H1 (cell line): ENCODE measurements at regions not wholly inside any gene's neighbourhood (a gene's known extent, or its start where the extent isn't known, plus 50 kb on each side); places are given as distances from the start of the nearest gene placed in this dataset.

Experiments used
- CTCF ChIA-PET: fragments of 300-600 bp; sonication (Branson Sonifier 250); formaldehyde crosslinking; loops from one replicate; lab custom pipeline; 2021; ENCODE audit not compliant: partially characterized antibody; lab: Charles Lee
- POLR2A ChIA-PET: fragments of 300-600 bp; sonication (Branson Sonifier 250); formaldehyde crosslinking; loops from one replicate; lab custom pipeline; 2021; ENCODE audit warnings: inconsistent platforms; ENCODE audit not compliant: partially characterized antibody; lab: Charles Lee
- DNase-seq, 2 experiments: peaks; one replicate each; pipeline versions ENCODE4 v3.0.0 to v3.0.0-alpha.2; 2010 to 2022; ENCODE audit warnings: low spot score in 2 of 2, low read depth in 1 of 2, mixed read lengths in 1 of 2
- FAIRE-seq: peaks from 2 replicates; lab custom pipeline; 2011; peaks lifted over from hg19 to GRCh38; lab: Jason Lieb, UNC
- H2AFZ ChIP-seq: 2 replicates; pipeline ENCODE4 v1.8.1; 2012; ENCODE audit warnings: low read length, inconsistent platforms
- H2AK5ac ChIP-seq: 2 replicates; pipeline ENCODE4 v1.6.1; 2013; ENCODE audit warnings: low read depth, low read length
- H2BK120ac ChIP-seq: replicated peaks from 2 replicates; pipeline ENCODE3; 2013; ENCODE audit warnings: low read depth, low read length, inconsistent platforms
- H2BK12ac ChIP-seq: 2 replicates; pipeline ENCODE4 v1.6.1; 2013; ENCODE audit warnings: low read depth, low read length
- H2BK15ac ChIP-seq: 2 replicates; pipeline ENCODE4 v1.6.1; 2013; ENCODE audit warnings: low read length
- H2BK20ac ChIP-seq: 2 replicates; pipeline ENCODE4 v1.6.1; 2013; ENCODE audit warnings: low read length
- H2BK5ac ChIP-seq: 2 replicates; pipeline ENCODE4 v1.6.1; 2013; ENCODE audit warnings: low read depth, low read length
- H3K14ac ChIP-seq: 2 replicates; pipeline ENCODE4 v1.6.1; 2013; ENCODE audit warnings: inconsistent platforms; ENCODE audit not compliant: insufficient read length
- H3K18ac ChIP-seq: 2 replicates; pipeline ENCODE4 v1.6.1; 2013; ENCODE audit warnings: low read length; ENCODE audit errors: extremely low read depth
- H3K23ac ChIP-seq: 2 replicates; pipeline ENCODE4 v1.6.1; 2013; ENCODE audit warnings: inconsistent platforms; ENCODE audit not compliant: insufficient read length
- H3K23me2 ChIP-seq: 2 replicates; pipeline ENCODE4 v1.6.1; 2013; ENCODE audit warnings: low read depth, low read length
- H3K27ac ChIP-seq: 2 replicates; pipeline ENCODE4 v1.6.1; 2011; ENCODE audit warnings: low read depth, low read length, inconsistent platforms
- H3K27me3 ChIP-seq, 4 experiments: replicated peaks in 1 of 4; 1 replicate in 1 of 4; 2 replicates in 3 of 4; pipeline versions ENCODE4 v1.6.1 to v1.8.1; 2011 to 2013; ENCODE audit warnings: low read length in 3 of 4, mild to moderate bottlenecking in 3 of 4, inconsistent platforms in 2 of 4, mixed read lengths in 2 of 4, moderate library complexity in 1 of 4; ENCODE audit not compliant: control insufficient read depth in 3 of 4, insufficient read depth in 3 of 4; ENCODE audit errors: extremely low read depth in 1 of 4
- H3K36me3 ChIP-seq, 4 experiments: 2 replicates each; pipeline versions ENCODE4 v1.6.1 to v1.8.1; 2011 to 2013; ENCODE audit warnings: mild to moderate bottlenecking in 4 of 4, low read length in 3 of 4, moderate library complexity in 2 of 4, control low read depth in 1 of 4, inconsistent platforms in 1 of 4; ENCODE audit not compliant: insufficient read depth in 4 of 4, control insufficient read depth in 2 of 4
- H3K4ac ChIP-seq: replicated peaks from 2 replicates; pipeline ENCODE3; 2013; ENCODE audit warnings: low read length, low read depth, mixed read lengths, inconsistent platforms; ENCODE audit not compliant: insufficient read length
- H3K4me1 ChIP-seq, 4 experiments: replicated peaks in 1 of 4; 1 replicate in 1 of 4; 2 replicates in 3 of 4; pipeline versions ENCODE4 v1.6.1 to v1.8.1; 2011 to 2013; ENCODE audit warnings: low read length in 3 of 4, inconsistent platforms in 2 of 4, mixed read lengths in 1 of 4; ENCODE audit not compliant: insufficient read depth in 4 of 4, control insufficient read depth in 3 of 4
- H3K4me2 ChIP-seq, 2 experiments: 2 replicates each; pipeline versions ENCODE4 v1.6.1 to v1.8.1; 2011 to 2013; ENCODE audit warnings: low read depth in 2 of 2, low read length in 2 of 2, control low read depth in 1 of 2, inconsistent platforms in 1 of 2, mild to moderate bottlenecking in 1 of 2; ENCODE audit not compliant: insufficient read depth in 1 of 2
- H3K4me3 ChIP-seq, 4 experiments: fragments of 200-600, 300-600 bp in 1 of 4; sonication (generic), shearing (Covaris generic), sonication (Bioruptor Twin) in 1 of 4; 2 replicates each; pipeline versions ENCODE4 v1.5.1 to v1.8.1; 2011 to 2016; ENCODE audit warnings: low read length in 4 of 4, low read depth in 3 of 4, control low read depth in 2 of 4, inconsistent platforms in 2 of 4, mild to moderate bottlenecking in 2 of 4, mixed read lengths in 1 of 4, moderate library complexity in 1 of 4; ENCODE audit not compliant: insufficient read depth in 2 of 4; ENCODE audit errors: extremely low read depth in 1 of 4
- H3K56ac ChIP-seq: replicated peaks from 2 replicates; pipeline ENCODE3; 2013; ENCODE audit warnings: low read depth, mild to moderate bottlenecking, mixed read lengths, low read length, inconsistent platforms; ENCODE audit not compliant: insufficient read length
- H3K79me1 ChIP-seq: 2 replicates; pipeline ENCODE4 v1.6.1; 2013; ENCODE audit warnings: low read depth, low read length, control low read depth
- H3K79me2 ChIP-seq, 2 experiments: 2 replicates each; pipeline versions ENCODE4 v1.6.1 to v1.8.1; 2012 to 2013; ENCODE audit warnings: low read length in 2 of 2, mild to moderate bottlenecking in 2 of 2, inconsistent platforms in 1 of 2; ENCODE audit not compliant: insufficient read depth in 2 of 2, control insufficient read depth in 1 of 2
- H3K9ac ChIP-seq, 4 experiments: replicated peaks in 1 of 4; 1 replicate in 1 of 4; 2 replicates in 3 of 4; pipeline versions ENCODE4 v1.6.1 to v1.8.1; 2011 to 2013; ENCODE audit warnings: low read depth in 3 of 4, low read length in 3 of 4, control low read depth in 2 of 4, mild to moderate bottlenecking in 2 of 4, moderate library complexity in 2 of 4, inconsistent platforms in 1 of 4; ENCODE audit errors: extremely low read depth in 1 of 4
- H3K9me3 ChIP-seq, 2 experiments: 2 replicates each; pipeline versions ENCODE4 v1.6.1 to v1.8.1; 2012 to 2013; ENCODE audit warnings: mild to moderate bottlenecking in 2 of 2, moderate library complexity in 2 of 2, control low read depth in 1 of 2, inconsistent platforms in 1 of 2, low read depth in 1 of 2, low read length in 1 of 2, mixed read lengths in 1 of 2; ENCODE audit not compliant: insufficient read depth in 2 of 2
- H4K20me1 ChIP-seq, 2 experiments: replicated peaks in 1 of 2; 2 replicates each; pipeline versions ENCODE3 to v1.8.1; 2011 to 2013; ENCODE audit warnings: inconsistent platforms in 2 of 2, low read length in 2 of 2, mild to moderate bottlenecking in 1 of 2; ENCODE audit not compliant: insufficient read depth in 2 of 2, control insufficient read depth in 1 of 2
- H4K5ac ChIP-seq: 2 replicates; pipeline ENCODE4 v1.6.1; 2013; ENCODE audit warnings: low read length, low read depth, mixed read lengths, inconsistent platforms; ENCODE audit not compliant: insufficient read length
- H4K8ac ChIP-seq: 2 replicates; pipeline ENCODE4 v1.8.0; 2013; ENCODE audit warnings: mild to moderate bottlenecking, moderate library complexity, low read length, inconsistent platforms; ENCODE audit not compliant: insufficient read depth; ENCODE audit errors: extremely low read depth
- H4K91ac ChIP-seq: replicated peaks from 2 replicates; pipeline ENCODE3; 2013; ENCODE audit warnings: low read length, mixed read lengths, inconsistent platforms; ENCODE audit not compliant: insufficient read length
- CBX8 ChIP-seq: fragments of 300-800, 300-1000 bp; sonication (generic); IDR thresholded peaks from 2 replicates; pipeline ENCODE4 v1.7.1; 2016; ENCODE audit warnings: low read depth, low read length, borderline replicate concordance
- EZH2 ChIP-seq: fragments of 200-600 bp; sonication (generic); IDR thresholded peaks from 2 replicates; pipeline ENCODE4 v1.7.1; 2012; ENCODE audit warnings: low read depth, mild to moderate bottlenecking, moderate library complexity, low read length, inconsistent platforms; ENCODE audit not compliant: severe bottlenecking
- GTF2F1 ChIP-seq: IDR thresholded peaks from 2 replicates; pipeline ENCODE4 v1.6.1; 2012; ENCODE audit warnings: low read depth, low read length, improper control_type of control experiment, borderline replicate concordance
- POU5F1 ChIP-seq: IDR thresholded peaks from 2 replicates; pipeline ENCODE4 v1.6.1; 2011; ENCODE audit warnings: low read depth, mild to moderate bottlenecking, low read length, moderate library complexity
- TCF12 ChIP-seq: IDR thresholded peaks from 2 replicates; pipeline ENCODE4 v1.6.1; 2011; ENCODE audit warnings: low read depth, mild to moderate bottlenecking, low read length
- WGBS, 2 experiments: shearing (Covaris generic) in 1 of 2; methylation state at CpG; one replicate each; pipeline versions ENCODE4 v1.1.6 to v1.1.7; 2013 to 2015; ENCODE audit warnings: low lambda C conversion rate in 2 of 2, mixed read lengths in 2 of 2, inconsistent platforms in 1 of 2, low coverage in 1 of 2, missing lambda C conversion rate in 1 of 2; ENCODE audit not compliant: insufficient replicate concordance in 2 of 2, insufficient coverage in 1 of 2, insufficient read length in 1 of 2; ENCODE audit errors: extremely low coverage in 1 of 2, missing lambda C conversion rate in 1 of 2; 5-methylcytosine and 5-hydroxymethylcytosine counted together

DNA sequence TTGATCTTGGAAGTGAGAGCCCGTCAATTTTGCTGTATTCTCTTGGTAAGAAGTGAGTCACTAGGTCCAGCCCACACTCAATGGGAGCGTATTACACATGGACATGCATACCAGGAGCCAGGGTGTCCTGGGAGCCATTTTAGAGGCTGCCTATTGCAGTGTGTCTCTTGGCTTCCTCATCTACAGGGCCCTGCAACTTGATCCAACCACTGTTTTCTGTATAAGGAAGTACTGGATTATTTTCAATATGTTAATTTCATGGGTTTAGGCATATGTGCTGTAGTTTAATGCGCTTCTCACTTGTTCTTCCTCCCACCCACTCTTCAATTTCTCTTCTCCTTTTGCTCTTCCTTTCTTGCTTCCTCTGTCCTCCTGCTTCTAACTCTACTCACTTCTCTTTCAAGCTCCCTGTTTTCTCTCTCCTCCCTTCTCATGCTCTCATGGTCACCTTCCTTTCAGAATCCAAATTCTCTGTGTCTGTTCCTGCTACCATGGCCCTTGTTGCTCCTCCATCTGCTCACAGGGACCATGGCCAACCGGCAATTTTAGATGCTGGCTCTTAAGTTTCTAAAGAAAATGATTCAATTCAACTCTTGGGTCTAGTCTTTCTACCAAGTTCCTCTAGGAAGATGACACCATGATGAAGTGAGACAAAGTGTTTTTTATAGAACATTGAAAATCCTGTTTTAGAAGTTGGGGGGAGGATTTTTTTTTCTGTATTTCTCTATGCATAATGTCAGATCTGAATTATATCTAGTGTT is 152.0 kb upstream of the ZEB2 start:
- Histone ChIP-seq H4K5ac (no peak overlapping the region), H3K27me3 (no peaks in the 10 kb centered on the region), H2BK120ac (no peak overlapping the region), H3K23ac (no peak overlapping the region), H3K4ac (no peak overlapping the region), H3K23me2 (no peaks in the 10 kb centered on the region), H4K20me1 (no peaks in the 10 kb centered on the region), H3K14ac (no peak overlapping the region), H3K79me2 (no peaks in the 10 kb centered on the region), H3K9ac (no peak overlapping the region), H3K27ac (no peak overlapping the region), H3K4me3 (no peak overlapping the region), H3K79me1 (no peaks in the 10 kb centered on the region), H3K18ac (no peak overlapping the region), H4K91ac (no peak overlapping the region), H2BK5ac (no peak overlapping the region), H2AFZ (no peak overlapping the region), H3K4me2 (no peak overlapping the region), H3K56ac (no peak overlapping the region), H3K9me3 (no peaks in the 10 kb centered on the region), H3K36me3 (no peaks in the 10 kb centered on the region), H4K8ac (no peak overlapping the region), H2BK15ac (no peak overlapping the region), H2AK5ac (no peak overlapping the region), H3K4me1 (no peaks in the 10 kb centered on the region), H2BK12ac (no peak overlapping the region), H2BK20ac (no peak overlapping the region)
- POLR2A ChIA-PET, result no interaction called here
- CTCF ChIA-PET, result no interaction called here
- 89% methylated on average over 4 of the region's 4 CpGs; no CpG with 5 or more reads in 1 of the 2 experiments for WGBS, 2 experiments
- TF ChIP-seq GTF2F1 (no peak), EZH2 (no peak), TCF12 (no peak), POU5F1 (no peak), CBX8 (no peak)
- no peak for FAIRE-seq
- no peak for DNase-seq
